ENCODE measurements at regions not wholly inside any gene's neighbourhood (a gene's known extent, or its start where the extent isn't known, plus 50 kb on each side); places are given as distances from the start of the nearest gene placed in this dataset.
A peak's percentile ranks its signal among the peaks of the same experiment; 100 is the strongest.
"Not testable (repeated sequence)": the region's sequence is repeated elsewhere in the genome, so short reads cannot be mapped to it uniquely, and the experiment has no call there.

- Histone ChIP-seq H3K27me3 (ENCODE audit: insufficient read depth, low read length) (peaks cover 4% of the 10 kb centered on the region; the same call in 1 of the 2 replicates), H3K4me3 (ENCODE audit: low read depth, low read length) (no peak overlapping the region), H3K27ac (ENCODE audit: low read depth, low read length) (no peak overlapping the region), H3K79me2 (ENCODE audit: control insufficient read depth, insufficient read depth, low read length, unreplicated experiment) (no peaks in the 10 kb centered on the region), H3K4me1 (ENCODE audit: control insufficient read depth, insufficient read depth, low read length, unreplicated experiment) (no peaks in the 10 kb centered on the region), H3K36me3 (ENCODE audit: insufficient read depth, low read length) (no peaks in the 10 kb centered on the region), H2AFZ (ENCODE audit: low read length, unreplicated experiment) (no peak overlapping the region)
Measured at GRCh38 chr2:57693965-57694364, 352.6 kb upstream of the VRK2 start.

- Histone ChIP-seq H3K79me2 (ENCODE audit: control insufficient read depth, insufficient read depth, low read length, unreplicated experiment) (no peaks in the 10 kb centered on the region), H3K36me3 (ENCODE audit: insufficient read depth, low read length) (no peaks in the 10 kb centered on the region), H3K27me3 (ENCODE audit: insufficient read depth, low read length) (peaks cover 4% of the 10 kb centered on the region; the same call in 1 of the 2 replicates), H3K4me3 (ENCODE audit: low read depth, low read length) (no peak overlapping the region), H2AFZ (ENCODE audit: low read length, unreplicated experiment) (no peak overlapping the region), H3K4me1 (ENCODE audit: control insufficient read depth, insufficient read depth, low read length, unreplicated experiment) (no peaks in the 10 kb centered on the region), H3K27ac (ENCODE audit: low read depth, low read length) (no peak overlapping the region)
Measured at GRCh38 chr2:57696016-57696415, 350.6 kb upstream of the VRK2 start.

GRCh38 chr2:57698392-57698791, 348.2 kb upstream of the VRK2 start:
- no peaks in the 10 kb centered on the region for H3K79me2 ChIP-seq (ENCODE audit: control insufficient read depth, insufficient read depth, low read length, unreplicated experiment)
- H3K36me3 ChIP-seq (ENCODE audit: insufficient read depth, low read length) = no peaks in the 10 kb centered on the region
- H3K4me1 ChIP-seq (ENCODE audit: control insufficient read depth, insufficient read depth, low read length, unreplicated experiment) = no peaks in the 10 kb centered on the region
- no peak overlapping the region for H3K27ac ChIP-seq (ENCODE audit: low read depth, low read length)
- H3K27me3 ChIP-seq (ENCODE audit: insufficient read depth, low read length) = peaks cover 4% of the 10 kb centered on the region; the same call in 1 of the 2 replicates
- H3K4me3 ChIP-seq (ENCODE audit: low read depth, low read length) = no peak overlapping the region
- H2AFZ ChIP-seq (ENCODE audit: low read length, unreplicated experiment) = no peak overlapping the region

GRCh38 chr2:57698935-57699449, 347.6 kb upstream of the VRK2 start:
- Histone ChIP-seq H2AFZ (ENCODE audit: low read length, unreplicated experiment) (no peak overlapping the region), H3K79me2 (ENCODE audit: control insufficient read depth, insufficient read depth, low read length, unreplicated experiment) (no peaks in the 10 kb centered on the region), H3K4me1 (ENCODE audit: control insufficient read depth, insufficient read depth, low read length, unreplicated experiment) (no peaks in the 10 kb centered on the region), H3K27me3 (ENCODE audit: insufficient read depth, low read length) (peaks cover 4% of the 10 kb centered on the region; the same call in 1 of the 2 replicates), H3K4me3 (ENCODE audit: low read depth, low read length) (no peak overlapping the region), H3K27ac (ENCODE audit: low read depth, low read length) (no peak overlapping the region), H3K36me3 (ENCODE audit: insufficient read depth, low read length) (no peaks in the 10 kb centered on the region)

- H3K4me1 ChIP-seq (ENCODE audit: control insufficient read depth, insufficient read depth, low read length, unreplicated experiment) = no peaks in the 10 kb centered on the region
- no peaks in the 10 kb centered on the region for H3K79me2 ChIP-seq (ENCODE audit: control insufficient read depth, insufficient read depth, low read length, unreplicated experiment)
- H3K36me3 ChIP-seq (ENCODE audit: insufficient read depth, low read length) = no peaks in the 10 kb centered on the region
- no peak overlapping the region for H2AFZ ChIP-seq (ENCODE audit: low read length, unreplicated experiment)
- 0 out of 2 replicates have a peak overlapping the region, but pooled peaks have one; percentile 13 for H3K27ac ChIP-seq (ENCODE audit: low read depth, low read length)
- 0 out of 2 replicates have a peak, but pooled peaks cover 4% of the 10 kb centered on the region for H3K27me3 ChIP-seq (ENCODE audit: insufficient read depth, low read length)
- no peak overlapping the region for H3K4me3 ChIP-seq (ENCODE audit: low read depth, low read length)
Measured at GRCh38 chr2:57701391-57701791, 345.2 kb upstream of the VRK2 start.

GRCh38 chr2:57703407-57703806, 343.2 kb upstream of the VRK2 start:
- no peak overlapping the region for H3K4me3 ChIP-seq (ENCODE audit: low read depth, low read length)

GRCh38 chr2:57707794-57708193, 338.8 kb upstream of the VRK2 start:
- not testable (repeated sequence) for H3K79me2 ChIP-seq (ENCODE audit: control insufficient read depth, insufficient read depth, low read length, unreplicated experiment); H3K36me3 ChIP-seq (ENCODE audit: insufficient read depth, low read length); H2AFZ ChIP-seq (ENCODE audit: low read length, unreplicated experiment); H3K27me3 ChIP-seq (ENCODE audit: insufficient read depth, low read length); H3K27ac ChIP-seq (ENCODE audit: low read depth, low read length); H3K4me1 ChIP-seq (ENCODE audit: control insufficient read depth, insufficient read depth, low read length, unreplicated experiment); H3K4me3 ChIP-seq (ENCODE audit: low read depth, low read length)

More at GRCh38 chr2:57703407-57703806, 343.2 kb upstream of the VRK2 start:
- Histone ChIP-seq H2AFZ (ENCODE audit: low read length, unreplicated experiment) (no peak overlapping the region), H3K4me1 (ENCODE audit: control insufficient read depth, insufficient read depth, low read length, unreplicated experiment) (no peaks in the 10 kb centered on the region), H3K27ac (ENCODE audit: low read depth, low read length) (no peak overlapping the region), H3K79me2 (ENCODE audit: control insufficient read depth, insufficient read depth, low read length, unreplicated experiment) (no peaks in the 10 kb centered on the region), H3K27me3 (ENCODE audit: insufficient read depth, low read length) (no peaks in the 10 kb centered on the region), H3K36me3 (ENCODE audit: insufficient read depth, low read length) (no peaks in the 10 kb centered on the region)

GRCh38 chr2:57711991-57712390, 334.6 kb upstream of the VRK2 start:
- Histone ChIP-seq H3K27me3 (ENCODE audit: insufficient read depth, low read length) (no peaks in the 10 kb centered on the region), H3K36me3 (ENCODE audit: insufficient read depth, low read length) (no peaks in the 10 kb centered on the region), H2AFZ (ENCODE audit: low read length, unreplicated experiment) (no peak overlapping the region), H3K79me2 (ENCODE audit: control insufficient read depth, insufficient read depth, low read length, unreplicated experiment) (no peaks in the 10 kb centered on the region), H3K4me3 (ENCODE audit: low read depth, low read length) (no peak overlapping the region), H3K27ac (ENCODE audit: low read depth, low read length) (no peak overlapping the region), H3K4me1 (ENCODE audit: control insufficient read depth, insufficient read depth, low read length, unreplicated experiment) (no peaks in the 10 kb centered on the region)

- H3K79me2 ChIP-seq (ENCODE audit: control insufficient read depth, insufficient read depth, low read length, unreplicated experiment) = no peaks in the 10 kb centered on the region
- H3K27ac ChIP-seq (ENCODE audit: low read depth, low read length) = peak overlapping the region; percentile 76
- peak overlapping the region; percentile 98 for H2AFZ ChIP-seq (ENCODE audit: low read length, unreplicated experiment)
- peaks cover 12% of the 10 kb centered on the region for H3K4me1 ChIP-seq (ENCODE audit: control insufficient read depth, insufficient read depth, low read length, unreplicated experiment)
- no peaks in the 10 kb centered on the region for H3K27me3 ChIP-seq (ENCODE audit: insufficient read depth, low read length)
- H3K4me3 ChIP-seq (ENCODE audit: low read depth, low read length) = peak overlapping the region; percentile 69
- no peaks in the 10 kb centered on the region for H3K36me3 ChIP-seq (ENCODE audit: insufficient read depth, low read length)
Measured at GRCh38 chr2:57720728-57721627, 325.6 kb upstream of the VRK2 start.

GRCh38 chr2:57725337-57725947, 321.2 kb upstream of the VRK2 start:
- Histone ChIP-seq H3K27me3 (ENCODE audit: insufficient read depth, low read length) (no peaks in the 10 kb centered on the region), H3K27ac (ENCODE audit: low read depth, low read length) (no peak overlapping the region), H3K4me3 (ENCODE audit: low read depth, low read length) (no peak overlapping the region), H3K4me1 (ENCODE audit: control insufficient read depth, insufficient read depth, low read length, unreplicated experiment) (peaks cover 12% of the 10 kb centered on the region), H3K79me2 (ENCODE audit: control insufficient read depth, insufficient read depth, low read length, unreplicated experiment) (no peaks in the 10 kb centered on the region), H2AFZ (ENCODE audit: low read length, unreplicated experiment) (peak overlapping the region; percentile 15), H3K36me3 (ENCODE audit: insufficient read depth, low read length) (no peaks in the 10 kb centered on the region)
